OCI-LY3 (cell line): ENCODE measurements at regions not wholly inside any gene's neighbourhood (a gene's known extent, or its start where the extent isn't known, plus 50 kb on each side); places are given as distances from the start of the nearest gene placed in this dataset.

Experiments
- CTCF ChIP-seq: fragments of 200-600, 300-600 bp; sonication (generic); IDR thresholded peaks from 2 replicates; pipeline ENCODE4 v1.5.1; 2014; ENCODE audit warnings: antibody characterized with exemption, low read length, low read depth
- EZH2phosphoT487 ChIP-seq: fragments of 200-600 bp; shearing (Covaris generic); IDR thresholded peaks from 2 replicates; pipeline ENCODE4 v1.6.1; 2018; ENCODE audit warnings: antibody characterized with exemption, mixed run types, low read depth

GRCh38 chr5:88542786-88543185 is 274.1 kb upstream of the TMEM161B start:
- TF ChIP-seq CTCF, result no peak
- no peak for TF ChIP-seq EZH2phosphoT487
